ENCODE measurements at regions not wholly inside any gene's neighbourhood (a gene's known extent, or its start where the extent isn't known, plus 50 kb on each side); places are given as distances from the start of the nearest gene placed in this dataset.
"Not testable (repeated sequence)": the region's sequence is repeated elsewhere in the genome, so short reads cannot be mapped to it uniquely, and the experiment has no call there.

GRCh38 chr4:188735082-188735481 lies 595.8 kb downstream of the TRIML1 start:
- DNase-seq (ENCODE audit: low spot score): no peak
- no peak for TF ChIP-seq CTCF (IDR thresholded peaks at IDR 0.05; ENCODE audit: extremely low read depth, missing control alignments)

GRCh38 chr4:188737251-188738002 lies 598.2 kb downstream of the TRIML1 start:
- no peak for TF ChIP-seq CTCF (IDR thresholded peaks at IDR 0.05; ENCODE audit: extremely low read depth, missing control alignments)
- DNase-seq (ENCODE audit: low spot score): no peak

GRCh38 chr4:188738290-188738689 lies 599.0 kb downstream of the TRIML1 start:
- not testable (repeated sequence) for DNase-seq (ENCODE audit: low spot score)

- not testable (repeated sequence) for DNase-seq (ENCODE audit: low spot score)
These were observed 600.9 kb downstream of the TRIML1 start for GRCh38 chr4:188740172-188740571.

GRCh38 chr4:188740791-188741190 lies 601.5 kb downstream of the TRIML1 start:
- DNase-seq (ENCODE audit: low spot score): not testable (repeated sequence)

- DNase-seq (ENCODE audit: low spot score): no peak
- no peak for TF ChIP-seq CTCF (IDR thresholded peaks at IDR 0.05; ENCODE audit: extremely low read depth, missing control alignments)
These were observed 615.2 kb downstream of the TRIML1 start for GRCh38 chr4:188754372-188755002.

GRCh38 chr4:188767496-188767895 lies 628.3 kb downstream of the TRIML1 start:
- no peak for TF ChIP-seq CTCF (IDR thresholded peaks at IDR 0.05; ENCODE audit: extremely low read depth, missing control alignments)
- DNase-seq (ENCODE audit: low spot score): no peak

- no peak for DNase-seq (ENCODE audit: low spot score)
- TF ChIP-seq CTCF (IDR thresholded peaks at IDR 0.05; ENCODE audit: extremely low read depth, missing control alignments): no peak
These were observed 639.7 kb downstream of the TRIML1 start for GRCh38 chr4:188778905-188779304.

- TF ChIP-seq CTCF (IDR thresholded peaks at IDR 0.05; ENCODE audit: extremely low read depth, missing control alignments): no peak
- no peak for DNase-seq (ENCODE audit: low spot score)
These were observed 640.3 kb downstream of the TRIML1 start for GRCh38 chr4:188779581-188779980.
